ENCODE measurements at regions not wholly inside any gene's neighbourhood (a gene's known extent, or its start where the extent isn't known, plus 50 kb on each side); places are given as distances from the start of the nearest gene placed in this dataset.

- Histone ChIP-seq H2AFZ (ENCODE audit: insufficient read depth, low read depth, low read length, poor library complexity, severe bottlenecking) (no peak overlapping the region), H3K4me3 (ENCODE audit: control extremely low read depth in 1 of 5, extremely low read depth in 1 of 5, insufficient read depth in 1 of 5, low read depth in 2 of 5, low read length in 4 of 5) (no peak overlapping the region), H3K27me3 (replicated peaks in 1 of 4; ENCODE audit: control extremely low read depth in 1 of 4, control insufficient read depth in 3 of 4, insufficient read depth in 4 of 4, low read length in 3 of 4) (no peaks in the 10 kb centered on the region), H3K4me1 (ENCODE audit: control insufficient read depth in 2 of 2, insufficient read depth in 2 of 2, low read length in 2 of 2) (peaks cover 27% of the 10 kb centered on the region in 2 donors), H3K79me2 (ENCODE audit: control insufficient read depth, insufficient read depth, low read length) (no peaks in the 10 kb centered on the region), H3K4me2 (replicated peaks; ENCODE audit: low read depth, low read length, poor library complexity, severe bottlenecking) (no peak overlapping the region), H3K36me3 (replicated peaks in 1 of 2; ENCODE audit: control extremely low read depth in 1 of 2, control insufficient read depth in 1 of 2, extremely low read depth in 1 of 2, insufficient read depth in 2 of 2, low read length in 1 of 2) (no peaks in the 10 kb centered on the region), H3K27ac (ENCODE audit: low read length in 2 of 2) (no peak overlapping the region), H4K20me1 (ENCODE audit: control insufficient read depth, insufficient read depth, low read length, poor library complexity, severe bottlenecking) (no peaks in the 10 kb centered on the region), H3K9me3 (ENCODE audit: control extremely low read depth in 1 of 3, control insufficient read depth in 2 of 3, insufficient read depth in 1 of 3, low read length in 2 of 3) (no peaks in the 10 kb centered on the region), H3K9ac (ENCODE audit: low read length) (no peak overlapping the region)
- H3K27ac Mint-ChIP-seq: no peak overlapping the region
- no peak for DNase-seq
- intact Hi-C loops (cut with micrococcal nuclease): no loop called here
- 100% methylated on average over 2 of the region's 3 CpGs for WGBS (ENCODE audit: insufficient coverage)
- POLR2A ChIA-PET: no interaction called here
- H3K27me3 Mint-ChIP-seq: no peaks in the 10 kb centered on the region
- no peak for ATAC-seq (ENCODE audit: low read depth)
- peaks cover 25% of the 10 kb centered on the region for H3K4me1 Mint-ChIP-seq
- CTCF ChIA-PET: interaction anchor here (2.6 kb wide), 1 partner anchor 16 kb away, joined by 8 read pairs; no protein-coding TSS in a partner anchor
- TF ChIP-seq EZH2 (IDR thresholded peaks at IDR 0.05; ENCODE audit: borderline replicate concordance, insufficient read depth, low read depth, low read length, poor library complexity, severe bottlenecking) (no peak), CTCF (IDR thresholded peaks at IDR 0.05) (no peak)
- H3K9me3 Mint-ChIP-seq (ENCODE audit: insufficient read depth): no peaks in the 10 kb centered on the region
- H3K4me3 Mint-ChIP-seq: no peak overlapping the region
Observed at GRCh38 chr4:146107587-146108240, 67.8 kb upstream of the LSM6 start.

GRCh38 chr4:146105464-146105863, 70.1 kb upstream of the LSM6 start:
- no peaks in the 10 kb centered on the region for H3K36me3 ChIP-seq (replicated peaks in 1 of 2; ENCODE audit: control extremely low read depth in 1 of 2, control insufficient read depth in 1 of 2, extremely low read depth in 1 of 2, insufficient read depth in 2 of 2, low read length in 1 of 2)
- CTCF ChIA-PET: no interaction called here
- peaks cover 4 to 5% of the 10 kb centered on the region in 2 donors for H3K4me1 ChIP-seq (ENCODE audit: control insufficient read depth in 2 of 2, insufficient read depth in 2 of 2, low read length in 2 of 2)
- intact Hi-C loops (cut with micrococcal nuclease): no loop called here
- TF ChIP-seq EZH2 (IDR thresholded peaks at IDR 0.05; ENCODE audit: borderline replicate concordance, insufficient read depth, low read depth, low read length, poor library complexity, severe bottlenecking) (no peak), CTCF (IDR thresholded peaks at IDR 0.05) (no peak)
- Mint-ChIP-seq H3K4me3 (no peak overlapping the region), H3K9me3 (ENCODE audit: insufficient read depth) (no peaks in the 10 kb centered on the region), H3K27me3 (no peaks in the 10 kb centered on the region), H3K27ac (no peak overlapping the region), H3K4me1 (peaks cover 13% of the 10 kb centered on the region)
- no peak overlapping the region for H3K4me2 ChIP-seq (replicated peaks; ENCODE audit: low read depth, low read length, poor library complexity, severe bottlenecking)
- no peak for ATAC-seq (ENCODE audit: low read depth)
- H3K9ac ChIP-seq (ENCODE audit: low read length): no peak overlapping the region
- POLR2A ChIA-PET: no interaction called here
- no peak overlapping the region for H2AFZ ChIP-seq (ENCODE audit: insufficient read depth, low read depth, low read length, poor library complexity, severe bottlenecking)
- no peak for DNase-seq
- no peak overlapping the region for H3K27ac ChIP-seq (ENCODE audit: low read length in 2 of 2)
- no peaks in the 10 kb centered on the region for H3K9me3 ChIP-seq (ENCODE audit: control extremely low read depth in 1 of 3, control insufficient read depth in 2 of 3, insufficient read depth in 1 of 3, low read length in 2 of 3)
- H3K4me3 ChIP-seq (ENCODE audit: control extremely low read depth in 1 of 5, extremely low read depth in 1 of 5, insufficient read depth in 1 of 5, low read depth in 2 of 5, low read length in 4 of 5): no peak overlapping the region
- H3K79me2 ChIP-seq (ENCODE audit: control insufficient read depth, insufficient read depth, low read length): no peaks in the 10 kb centered on the region
- no peaks in the 10 kb centered on the region for H4K20me1 ChIP-seq (ENCODE audit: control insufficient read depth, insufficient read depth, low read length, poor library complexity, severe bottlenecking)
- no peaks in the 10 kb centered on the region for H3K27me3 ChIP-seq (replicated peaks in 1 of 4; ENCODE audit: control extremely low read depth in 1 of 4, control insufficient read depth in 3 of 4, insufficient read depth in 4 of 4, low read length in 3 of 4)
- WGBS (ENCODE audit: insufficient coverage): 75% methylated on average over 1 of the region's 1 CpG
